ENCODE measurements at regions not wholly inside any gene's neighbourhood (a gene's known extent, or its start where the extent isn't known, plus 50 kb on each side); places are given as distances from the start of the nearest gene placed in this dataset.

- no peak for TF ChIP-seq POLR2A (IDR thresholded peaks at IDR 0.05; ENCODE audit: low read depth, low read length)
- TF ChIP-seq POLR2AphosphoS5 (IDR thresholded peaks at IDR 0.05; ENCODE audit: low read depth, low read length): no peak
- no peak for TF ChIP-seq SPI1 (IDR thresholded peaks at IDR 0.05; ENCODE audit: low read depth, low read length)
- no peak for TF ChIP-seq TAF1 (IDR thresholded peaks at IDR 0.05; ENCODE audit: low read depth, low read length)
- TF ChIP-seq POU2F2 (IDR thresholded peaks at IDR 0.05; ENCODE audit: low read depth, low read length): no peak
- TF ChIP-seq PAX5 (IDR thresholded peaks at IDR 0.05; ENCODE audit: insufficient read depth, low read length, severe bottlenecking): no peak
These were observed 1051.3 kb upstream of the NRXN1 start for GRCh38 chr2:52083214-52083613.

All from GM12891 (cell line).